ENCODE measurements at regions not wholly inside any gene's neighbourhood (a gene's known extent, or its start where the extent isn't known, plus 50 kb on each side); places are given as distances from the start of the nearest gene placed in this dataset.
A peak's percentile ranks its signal among the peaks of the same experiment; 100 is the strongest.

DNA sequence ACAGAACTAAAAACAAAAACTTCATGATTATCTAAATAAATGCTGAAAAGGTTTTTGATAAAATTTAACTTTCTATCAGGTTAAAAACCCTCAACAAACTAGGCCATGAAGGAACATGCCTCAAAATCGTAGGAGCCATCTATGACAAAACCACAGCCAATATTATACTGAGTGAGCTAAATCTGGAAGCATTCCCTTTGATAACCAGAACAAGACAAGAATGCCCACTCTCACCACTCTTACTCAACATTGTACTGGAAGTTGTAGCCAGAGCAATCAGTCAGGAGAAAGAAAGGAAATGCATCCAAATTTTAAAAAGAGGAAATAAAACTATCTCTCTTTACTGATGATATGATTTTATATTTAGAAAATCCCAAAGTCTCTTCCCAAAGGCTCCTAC is 228.7 kb downstream of the CHRM2 start:
- ChIA-PET CTCF (no interaction called here), POLR2A (no interaction called here)
- TF ChIP-seq, protein P1, sequence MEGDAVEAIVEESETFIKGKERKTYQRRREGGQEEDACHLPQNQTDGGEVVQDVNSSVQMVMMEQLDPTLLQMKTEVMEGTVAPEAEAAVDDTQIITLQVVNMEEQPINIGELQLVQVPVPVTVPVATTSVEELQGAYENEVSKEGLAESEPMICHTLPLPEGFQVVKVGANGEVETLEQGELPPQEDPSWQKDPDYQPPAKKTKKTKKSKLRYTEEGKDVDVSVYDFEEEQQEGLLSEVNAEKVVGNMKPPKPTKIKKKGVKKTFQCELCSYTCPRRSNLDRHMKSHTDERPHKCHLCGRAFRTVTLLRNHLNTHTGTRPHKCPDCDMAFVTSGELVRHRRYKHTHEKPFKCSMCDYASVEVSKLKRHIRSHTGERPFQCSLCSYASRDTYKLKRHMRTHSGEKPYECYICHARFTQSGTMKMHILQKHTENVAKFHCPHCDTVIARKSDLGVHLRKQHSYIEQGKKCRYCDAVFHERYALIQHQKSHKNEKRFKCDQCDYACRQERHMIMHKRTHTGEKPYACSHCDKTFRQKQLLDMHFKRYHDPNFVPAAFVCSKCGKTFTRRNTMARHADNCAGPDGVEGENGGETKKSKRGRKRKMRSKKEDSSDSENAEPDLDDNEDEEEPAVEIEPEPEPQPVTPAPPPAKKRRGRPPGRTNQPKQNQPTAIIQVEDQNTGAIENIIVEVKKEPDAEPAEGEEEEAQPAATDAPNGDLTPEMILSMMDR (IDR thresholded peaks at IDR 0.05; ENCODE audit: insufficient read depth, low read depth, low read length) = no peak
- no peak overlapping the region for H3K4me3 ChIP-seq (ENCODE audit: low read depth, low read length)
- no peaks in the 10 kb centered on the region for H3K27me3 ChIP-seq (ENCODE audit: control insufficient read depth, insufficient read depth, low read length)
- no peaks in the 10 kb centered on the region for H3K36me3 ChIP-seq (ENCODE audit: control insufficient read depth, insufficient read depth, low read length)
- no peak for DNase-seq (ENCODE audit: low read depth)

DNA sequence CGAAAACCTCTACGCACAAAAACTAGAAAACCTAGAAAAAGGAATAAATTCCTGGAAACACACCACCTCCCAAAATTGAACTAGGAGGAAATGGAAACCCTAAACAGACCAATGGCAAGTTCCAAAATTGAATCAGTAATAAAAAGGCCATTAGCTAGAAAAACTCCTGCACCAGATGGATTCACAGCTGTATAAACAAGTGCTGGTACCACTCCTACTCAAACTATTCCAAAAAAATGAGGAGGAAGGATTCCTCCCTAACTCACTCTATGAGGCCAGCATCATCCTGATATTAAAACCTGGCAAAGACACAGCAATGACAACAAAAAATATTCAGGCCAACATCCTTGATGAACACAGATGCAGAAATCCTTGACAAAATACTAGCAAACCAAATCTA is 228.2 kb downstream of the CHRM2 start:
- Histone ChIP-seq H3K27me3 (ENCODE audit: control insufficient read depth, insufficient read depth, low read length) (no peaks in the 10 kb centered on the region), H3K36me3 (ENCODE audit: control insufficient read depth, insufficient read depth, low read length) (no peaks in the 10 kb centered on the region), H3K4me3 (ENCODE audit: low read depth, low read length) (no peak overlapping the region)
- CTCF ChIA-PET = no interaction called here
- POLR2A ChIA-PET = no interaction called here
- TF ChIP-seq, protein P1 (IDR thresholded peaks at IDR 0.05; ENCODE audit: insufficient read depth, low read depth, low read length) = no peak
- peak; percentile 71 for DNase-seq (ENCODE audit: low read depth)

DNA sequence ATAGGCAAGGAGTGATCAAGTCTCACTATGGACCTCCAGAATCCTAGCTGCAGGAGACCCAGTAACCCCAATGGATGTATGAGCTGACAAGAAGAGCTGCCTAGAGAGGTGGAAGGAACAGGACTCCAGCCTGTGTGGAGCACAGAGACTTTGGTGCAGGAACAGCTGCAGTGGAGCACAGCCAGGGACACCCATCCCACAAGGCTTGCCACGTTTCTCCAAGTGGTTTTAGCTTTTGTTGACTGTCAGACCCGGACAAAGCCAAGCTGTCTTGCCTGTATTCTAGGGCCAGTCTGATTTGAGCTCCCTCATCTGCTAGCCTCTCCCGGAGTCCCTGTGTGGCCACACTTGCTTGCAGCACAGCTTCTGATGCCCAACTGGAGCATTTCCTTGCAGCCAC is 224.7 kb downstream of the CHRM2 start:
- Histone ChIP-seq H3K27me3 (ENCODE audit: control insufficient read depth, insufficient read depth, low read length) (no peaks in the 10 kb centered on the region), H3K36me3 (ENCODE audit: control insufficient read depth, insufficient read depth, low read length) (no peaks in the 10 kb centered on the region), H3K4me3 (ENCODE audit: low read depth, low read length) (no peak overlapping the region)
- POLR2A ChIA-PET = no interaction called here
- CTCF ChIA-PET = interaction anchor here (1.3 kb wide), 1 partner anchor 499 kb away, joined by 3 read pairs; no protein-coding TSS in a partner anchor
- TF ChIP-seq, protein P1 (IDR thresholded peaks at IDR 0.05; ENCODE audit: insufficient read depth, low read depth, low read length) = no peak
- DNase-seq (ENCODE audit: low read depth) = no peak

DNA sequence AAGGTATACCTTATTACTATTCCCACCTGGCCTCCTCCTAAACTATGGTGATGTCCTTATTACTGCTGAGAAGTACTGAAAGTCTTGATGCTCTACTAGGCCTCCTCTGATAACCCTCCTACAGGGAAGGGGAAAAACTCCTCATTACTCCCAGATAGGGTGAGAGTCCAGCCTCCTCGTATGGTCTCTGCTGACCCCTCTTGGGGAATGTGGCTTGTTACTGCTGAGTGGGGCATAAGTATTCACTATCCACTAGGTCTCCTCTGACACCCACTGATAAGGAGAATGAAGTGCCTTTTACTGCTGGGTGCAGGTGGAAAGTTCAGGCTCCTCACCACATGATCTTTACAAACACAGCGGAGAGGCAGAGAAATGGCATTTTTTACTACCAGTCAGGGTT is 222.9 kb downstream of the CHRM2 start:
- Histone ChIP-seq H3K4me3 (ENCODE audit: low read depth, low read length) (no peak overlapping the region), H3K27me3 (ENCODE audit: control insufficient read depth, insufficient read depth, low read length) (no peaks in the 10 kb centered on the region), H3K36me3 (ENCODE audit: control insufficient read depth, insufficient read depth, low read length) (no peaks in the 10 kb centered on the region)
- TF ChIP-seq, protein P1 (IDR thresholded peaks at IDR 0.05; ENCODE audit: insufficient read depth, low read depth, low read length) = peak; percentile 26
- CTCF ChIA-PET = no interaction called here
- DNase-seq (ENCODE audit: low read depth) = no peak
- POLR2A ChIA-PET = no interaction called here

DNA sequence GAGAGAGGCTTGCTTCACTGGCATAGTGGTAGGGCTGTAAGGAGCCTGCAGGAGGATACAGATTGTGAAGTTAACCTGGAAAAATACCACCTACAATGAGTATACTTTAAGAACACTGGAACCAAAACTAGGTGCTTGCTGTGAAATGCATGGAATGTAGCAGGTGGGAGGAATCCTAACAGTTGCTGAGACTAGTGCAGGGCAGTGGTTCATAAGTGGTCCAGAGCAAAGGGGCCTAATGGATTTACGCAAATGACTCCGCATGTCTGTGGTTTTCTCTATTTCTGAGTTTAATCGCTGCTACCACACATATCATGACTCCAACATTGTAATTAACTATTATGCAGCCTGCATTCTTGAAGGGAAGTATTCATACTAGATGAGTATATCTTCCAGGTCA is 218.4 kb downstream of the CHRM2 start:
- ChIA-PET POLR2A (no interaction called here), CTCF (no interaction called here)
- Histone ChIP-seq H3K4me3 (ENCODE audit: low read depth, low read length) (no peak overlapping the region), H3K36me3 (ENCODE audit: control insufficient read depth, insufficient read depth, low read length) (no peaks in the 10 kb centered on the region), H3K27me3 (ENCODE audit: control insufficient read depth, insufficient read depth, low read length) (no peaks in the 10 kb centered on the region)
- TF ChIP-seq, protein P1 (IDR thresholded peaks at IDR 0.05; ENCODE audit: insufficient read depth, low read depth, low read length) = no peak
- DNase-seq (ENCODE audit: low read depth) = no peak

All from BJ (cell line).